Liver (tissue), 8 donors: ENCODE measurements at regions not wholly inside any gene's neighbourhood (a gene's known extent, or its start where the extent isn't known, plus 50 kb on each side); places are given as distances from the start of the nearest gene placed in this dataset.

Source experiments
- DNase-seq: peaks from one replicate; pipeline ENCODE4 v3.0.0-alpha.2; 2017; ENCODE audit warnings: low spot score
- H3K27ac ChIP-seq, 2 donors: one replicate each; pipeline ENCODE4 v1.7.0; 2013; ENCODE audit warnings: inconsistent platforms in 2 of 2, low read length in 2 of 2, control low read depth in 1 of 2, low read depth in 1 of 2, mild to moderate bottlenecking in 1 of 2
- H3K27me3 ChIP-seq, 4 donors: one replicate each; pipeline versions ENCODE4 v1.6.1 to v1.7.0; 2013; ENCODE audit warnings: low read length in 3 of 4, inconsistent platforms in 1 of 4, mild to moderate bottlenecking in 1 of 4, moderate library complexity in 1 of 4; ENCODE audit not compliant: control insufficient read depth in 4 of 4, insufficient read depth in 4 of 4
- H3K36me3 ChIP-seq, 4 donors: one replicate each; pipeline versions ENCODE4 v1.6.1 to v1.7.0; 2013; ENCODE audit warnings: low read length in 3 of 4, mild to moderate bottlenecking in 3 of 4, low read depth in 1 of 4, moderate library complexity in 1 of 4; ENCODE audit not compliant: control insufficient read depth in 4 of 4, insufficient read depth in 3 of 4
- H3K4me1 ChIP-seq, 4 donors: one replicate each; pipeline versions ENCODE4 v1.6.1 to v1.7.0; 2013; ENCODE audit warnings: low read length in 3 of 4, mild to moderate bottlenecking in 3 of 4, moderate library complexity in 1 of 4; ENCODE audit not compliant: control insufficient read depth in 4 of 4, insufficient read depth in 4 of 4
- H3K4me3 ChIP-seq, 3 donors: one replicate each; pipeline versions ENCODE4 v1.6.1 to v1.7.0; 2013; ENCODE audit warnings: low read length in 3 of 3, control low read depth in 1 of 3, low read depth in 1 of 3, mild to moderate bottlenecking in 1 of 3
- H3K9ac ChIP-seq, 2 donors: one replicate each; pipeline ENCODE4 v1.7.0; 2013; ENCODE audit warnings: low read length in 2 of 2, mild to moderate bottlenecking in 2 of 2, moderate library complexity in 2 of 2, control low read depth in 1 of 2, low read depth in 1 of 2
- H3K9me3 ChIP-seq, 4 donors: one replicate each; pipeline versions ENCODE4 v1.6.1 to v1.7.0; 2013; ENCODE audit warnings: low read length in 3 of 4; ENCODE audit not compliant: control insufficient read depth in 4 of 4
- FOXA1 ChIP-seq: IDR thresholded peaks from 2 replicates; pipeline ENCODE4 v1.6.1; 2016; ENCODE audit warnings: antibody characterized with exemption
- GABPA ChIP-seq, 2 donors: IDR thresholded peaks in 1 of 2; conservative IDR thresholded peaks in 1 of 2; 2 replicates each; pipeline ENCODE4 v1.6.1; 2016; ENCODE audit warnings: antibody characterized with exemption in 2 of 2, mild to moderate bottlenecking in 1 of 2, moderate library complexity in 1 of 2
- HNF4A ChIP-seq, 2 donors: conservative IDR thresholded peaks; 2 replicates each; pipeline ENCODE4 v1.6.1; 2016; ENCODE audit warnings: antibody characterized with exemption in 2 of 2, mild to moderate bottlenecking in 2 of 2
- JUND ChIP-seq, 2 donors: IDR thresholded peaks; 2 replicates each; pipeline ENCODE4 v1.6.1; 2016; ENCODE audit warnings: antibody characterized with exemption in 2 of 2
- NR2F2 ChIP-seq: IDR thresholded peaks from 2 replicates; pipeline ENCODE4 v1.6.1; 2016; ENCODE audit warnings: antibody characterized with exemption
- RAD21 ChIP-seq, 2 donors: IDR thresholded peaks; 2 replicates each; pipeline ENCODE4 v1.6.1; 2016; ENCODE audit warnings: antibody characterized with exemption in 2 of 2, mild to moderate bottlenecking in 2 of 2
- RXRA ChIP-seq, 2 donors: IDR thresholded peaks; 2 replicates each; pipeline ENCODE4 v1.6.1; 2017 to 2018; ENCODE audit warnings: antibody characterized with exemption in 2 of 2, mild to moderate bottlenecking in 1 of 2
- SP1 ChIP-seq: IDR thresholded peaks from 2 replicates; pipeline ENCODE4 v1.6.1; 2018; ENCODE audit warnings: antibody characterized with exemption, mild to moderate bottlenecking
- TAF1 ChIP-seq: conservative IDR thresholded peaks from 2 replicates; pipeline ENCODE4 v1.6.1; 2016; ENCODE audit warnings: antibody characterized with exemption, mild to moderate bottlenecking
- YY1 ChIP-seq: IDR thresholded peaks from 2 replicates; pipeline ENCODE4 v1.6.1; 2016; ENCODE audit warnings: antibody characterized with exemption, mild to moderate bottlenecking
- WGBS: extraction: QIAGEN DNeasy Blood & Tissue Kit; methylation state at CpG from one replicate; pipeline ENCODE4 v1.1.7; 2013; 5-methylcytosine and 5-hydroxymethylcytosine counted together
- TF ChIP-seq, protein P1 (sequence below): IDR thresholded peaks from 2 replicates; pipeline ENCODE4 v1.6.1; 2016; ENCODE audit warnings: antibody characterized with exemption
- TF ChIP-seq, protein P2 (sequence below): IDR thresholded peaks from 2 replicates; pipeline ENCODE4 v1.6.1; 2016; ENCODE audit warnings: antibody characterized with exemption
- TF ChIP-seq, protein P3 (sequence below): fragments of 150-350 bp; IDR thresholded peaks from 2 replicates; pipeline ENCODE4 v1.5.1; 2017; ENCODE audit warnings: improper control_type of control experiment, low read depth, low read length; ENCODE audit not compliant: missing input control
- TF ChIP-seq, protein P4 (sequence below): IDR thresholded peaks from 2 replicates; pipeline ENCODE4 v1.6.1; 2016; ENCODE audit warnings: antibody characterized with exemption, mild to moderate bottlenecking
- TF ChIP-seq, protein P5 (sequence below): IDR thresholded peaks from 2 replicates; pipeline ENCODE4 v1.6.1; 2016; ENCODE audit warnings: antibody characterized with exemption
- donor health status: healthy.
- donor health status: healthy.
- donor health status: healthy.
- donor health status: healthy.
- donor health status: healthy.

DNA sequence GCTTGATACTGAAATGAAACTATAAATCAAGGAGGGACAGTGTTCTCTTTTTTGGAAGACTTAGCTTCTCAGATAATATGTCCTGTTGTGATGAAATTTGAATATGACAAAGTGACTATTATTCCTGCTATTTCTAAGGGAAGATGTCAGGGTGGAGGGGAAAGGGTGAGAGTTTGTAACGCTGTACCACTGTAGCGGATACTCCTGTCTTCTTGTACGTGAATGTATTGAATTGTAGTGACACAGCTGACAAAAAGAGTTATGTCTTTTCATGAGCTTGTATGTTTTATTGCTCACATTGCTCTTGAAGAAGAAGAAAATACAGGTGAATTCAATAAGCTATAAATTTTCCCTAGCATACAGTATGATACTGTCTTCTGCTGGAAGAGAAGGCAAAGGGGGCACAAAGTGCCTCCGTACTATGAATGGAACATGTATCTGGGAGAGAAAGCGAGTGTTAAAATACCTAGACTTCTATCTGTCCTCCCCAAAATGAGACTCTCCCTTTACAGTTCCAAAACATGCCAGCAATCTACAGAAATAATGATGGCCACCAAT lies 538.5 kb upstream of the LRRC4C start:
- 82% methylated on average over 5 of the region's 5 CpGs for WGBS
- no peaks in the 10 kb centered on the region for H3K27me3 ChIP-seq
- no peak overlapping the region for H3K27ac ChIP-seq
- H3K9me3 ChIP-seq: no peaks in the 10 kb centered on the region
- H3K36me3 ChIP-seq: no peaks in the 10 kb centered on the region
- H3K4me1 ChIP-seq: no peaks in the 10 kb centered on the region
- TF ChIP-seq SP1 (no peak), TAF1 (no peak), RXRA (IDR thresholded peaks at IDR 0.05) (no peak), JUND (IDR thresholded peaks at IDR 0.05) (no peak), FOXA1 (no peak), YY1 (no peak), HNF4A (conservative IDR thresholded peaks at IDR 0.05) (no peak)
- TF ChIP-seq, protein P1, sequence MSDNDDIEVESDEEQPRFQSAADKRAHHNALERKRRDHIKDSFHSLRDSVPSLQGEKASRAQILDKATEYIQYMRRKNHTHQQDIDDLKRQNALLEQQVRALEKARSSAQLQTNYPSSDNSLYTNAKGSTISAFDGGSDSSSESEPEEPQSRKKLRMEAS: no peak
- TF ChIP-seq, protein P2, sequence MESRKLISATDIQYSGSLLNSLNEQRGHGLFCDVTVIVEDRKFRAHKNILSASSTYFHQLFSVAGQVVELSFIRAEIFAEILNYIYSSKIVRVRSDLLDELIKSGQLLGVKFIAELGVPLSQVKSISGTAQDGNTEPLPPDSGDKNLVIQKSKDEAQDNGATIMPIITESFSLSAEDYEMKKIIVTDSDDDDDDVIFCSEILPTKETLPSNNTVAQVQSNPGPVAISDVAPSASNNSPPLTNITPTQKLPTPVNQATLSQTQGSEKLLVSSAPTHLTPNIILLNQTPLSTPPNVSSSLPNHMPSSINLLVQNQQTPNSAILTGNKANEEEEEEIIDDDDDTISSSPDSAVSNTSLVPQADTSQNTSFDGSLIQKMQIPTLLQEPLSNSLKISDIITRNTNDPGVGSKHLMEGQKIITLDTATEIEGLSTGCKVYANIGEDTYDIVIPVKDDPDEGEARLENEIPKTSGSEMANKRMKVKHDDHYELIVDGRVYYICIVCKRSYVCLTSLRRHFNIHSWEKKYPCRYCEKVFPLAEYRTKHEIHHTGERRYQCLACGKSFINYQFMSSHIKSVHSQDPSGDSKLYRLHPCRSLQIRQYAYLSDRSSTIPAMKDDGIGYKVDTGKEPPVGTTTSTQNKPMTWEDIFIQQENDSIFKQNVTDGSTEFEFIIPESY: no peak
- TF ChIP-seq, protein P3, sequence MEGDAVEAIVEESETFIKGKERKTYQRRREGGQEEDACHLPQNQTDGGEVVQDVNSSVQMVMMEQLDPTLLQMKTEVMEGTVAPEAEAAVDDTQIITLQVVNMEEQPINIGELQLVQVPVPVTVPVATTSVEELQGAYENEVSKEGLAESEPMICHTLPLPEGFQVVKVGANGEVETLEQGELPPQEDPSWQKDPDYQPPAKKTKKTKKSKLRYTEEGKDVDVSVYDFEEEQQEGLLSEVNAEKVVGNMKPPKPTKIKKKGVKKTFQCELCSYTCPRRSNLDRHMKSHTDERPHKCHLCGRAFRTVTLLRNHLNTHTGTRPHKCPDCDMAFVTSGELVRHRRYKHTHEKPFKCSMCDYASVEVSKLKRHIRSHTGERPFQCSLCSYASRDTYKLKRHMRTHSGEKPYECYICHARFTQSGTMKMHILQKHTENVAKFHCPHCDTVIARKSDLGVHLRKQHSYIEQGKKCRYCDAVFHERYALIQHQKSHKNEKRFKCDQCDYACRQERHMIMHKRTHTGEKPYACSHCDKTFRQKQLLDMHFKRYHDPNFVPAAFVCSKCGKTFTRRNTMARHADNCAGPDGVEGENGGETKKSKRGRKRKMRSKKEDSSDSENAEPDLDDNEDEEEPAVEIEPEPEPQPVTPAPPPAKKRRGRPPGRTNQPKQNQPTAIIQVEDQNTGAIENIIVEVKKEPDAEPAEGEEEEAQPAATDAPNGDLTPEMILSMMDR: no peak
- TF ChIP-seq, protein P4, sequence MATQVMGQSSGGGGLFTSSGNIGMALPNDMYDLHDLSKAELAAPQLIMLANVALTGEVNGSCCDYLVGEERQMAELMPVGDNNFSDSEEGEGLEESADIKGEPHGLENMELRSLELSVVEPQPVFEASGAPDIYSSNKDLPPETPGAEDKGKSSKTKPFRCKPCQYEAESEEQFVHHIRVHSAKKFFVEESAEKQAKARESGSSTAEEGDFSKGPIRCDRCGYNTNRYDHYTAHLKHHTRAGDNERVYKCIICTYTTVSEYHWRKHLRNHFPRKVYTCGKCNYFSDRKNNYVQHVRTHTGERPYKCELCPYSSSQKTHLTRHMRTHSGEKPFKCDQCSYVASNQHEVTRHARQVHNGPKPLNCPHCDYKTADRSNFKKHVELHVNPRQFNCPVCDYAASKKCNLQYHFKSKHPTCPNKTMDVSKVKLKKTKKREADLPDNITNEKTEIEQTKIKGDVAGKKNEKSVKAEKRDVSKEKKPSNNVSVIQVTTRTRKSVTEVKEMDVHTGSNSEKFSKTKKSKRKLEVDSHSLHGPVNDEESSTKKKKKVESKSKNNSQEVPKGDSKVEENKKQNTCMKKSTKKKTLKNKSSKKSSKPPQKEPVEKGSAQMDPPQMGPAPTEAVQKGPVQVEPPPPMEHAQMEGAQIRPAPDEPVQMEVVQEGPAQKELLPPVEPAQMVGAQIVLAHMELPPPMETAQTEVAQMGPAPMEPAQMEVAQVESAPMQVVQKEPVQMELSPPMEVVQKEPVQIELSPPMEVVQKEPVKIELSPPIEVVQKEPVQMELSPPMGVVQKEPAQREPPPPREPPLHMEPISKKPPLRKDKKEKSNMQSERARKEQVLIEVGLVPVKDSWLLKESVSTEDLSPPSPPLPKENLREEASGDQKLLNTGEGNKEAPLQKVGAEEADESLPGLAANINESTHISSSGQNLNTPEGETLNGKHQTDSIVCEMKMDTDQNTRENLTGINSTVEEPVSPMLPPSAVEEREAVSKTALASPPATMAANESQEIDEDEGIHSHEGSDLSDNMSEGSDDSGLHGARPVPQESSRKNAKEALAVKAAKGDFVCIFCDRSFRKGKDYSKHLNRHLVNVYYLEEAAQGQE: no peak
- no peak overlapping the region for H3K9ac ChIP-seq
- no peak overlapping the region for H3K4me3 ChIP-seq
- no peak for DNase-seq

DNA sequence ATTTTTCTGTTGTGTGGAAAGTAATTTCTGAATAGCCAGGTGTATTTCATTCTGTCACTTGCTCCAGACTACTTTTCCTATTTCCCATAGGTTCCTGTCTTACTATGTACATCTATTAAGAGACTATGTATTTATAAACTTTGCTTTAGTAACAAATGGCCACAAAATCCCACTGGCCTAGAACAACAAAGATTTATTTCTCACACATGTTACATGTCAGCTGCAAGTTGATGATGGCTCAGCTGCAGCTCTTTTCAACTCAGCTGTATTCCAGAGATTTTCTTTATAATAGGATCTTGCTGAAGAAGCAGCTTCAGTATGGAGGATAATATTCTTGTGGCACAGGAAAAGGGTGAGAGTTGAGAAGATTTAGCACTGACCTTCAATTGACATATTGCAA lies 539.6 kb upstream of the LRRC4C start:
- Histone ChIP-seq H3K27me3 (no peaks in the 10 kb centered on the region), H3K36me3 (no peaks in the 10 kb centered on the region), H3K4me1 (no peaks in the 10 kb centered on the region), H3K9me3 (no peaks in the 10 kb centered on the region), H3K9ac (no peak overlapping the region), H3K27ac (no peak overlapping the region), H3K4me3 (no peak overlapping the region)
- no peak for DNase-seq
- TF ChIP-seq NR2F2 (no peak), GABPA (IDR thresholded peaks at IDR 0.05 in 1 of 2, conservative IDR thresholded peaks at IDR 0.05 in 1 of 2) (no peak), HNF4A (conservative IDR thresholded peaks at IDR 0.05) (no peak), RAD21 (IDR thresholded peaks at IDR 0.05) (no peak), TAF1 (no peak), SP1 (no peak), JUND (IDR thresholded peaks at IDR 0.05) (no peak), YY1 (no peak), RXRA (IDR thresholded peaks at IDR 0.05) (no peak)
- TF ChIP-seq, protein P2: no peak
- TF ChIP-seq, protein P5, sequence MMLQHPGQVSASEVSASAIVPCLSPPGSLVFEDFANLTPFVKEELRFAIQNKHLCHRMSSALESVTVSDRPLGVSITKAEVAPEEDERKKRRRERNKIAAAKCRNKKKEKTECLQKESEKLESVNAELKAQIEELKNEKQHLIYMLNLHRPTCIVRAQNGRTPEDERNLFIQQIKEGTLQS: no peak
- TF ChIP-seq, protein P3: no peak
